ENCODE measurements at regions not wholly inside any gene's neighbourhood (a gene's known extent, or its start where the extent isn't known, plus 50 kb on each side); places are given as distances from the start of the nearest gene placed in this dataset.

- TF ChIP-seq CTCF (IDR thresholded peaks at IDR 0.05) (no peak), POLR2A (IDR thresholded peaks at IDR 0.05) (no peak)
These were observed 406.2 kb upstream of the CWC22 start for GRCh38 chr2:180413336-180413735.
